ENCODE measurements at regions not wholly inside any gene's neighbourhood (a gene's known extent, or its start where the extent isn't known, plus 50 kb on each side); places are given as distances from the start of the nearest gene placed in this dataset.
A peak's percentile ranks its signal among the peaks of the same experiment; 100 is the strongest.

GRCh38 chr6:137434640-137435039, 59.6 kb downstream of the OLIG3 start:
- no peak overlapping the region for H3K4me3 ChIP-seq

DNA sequence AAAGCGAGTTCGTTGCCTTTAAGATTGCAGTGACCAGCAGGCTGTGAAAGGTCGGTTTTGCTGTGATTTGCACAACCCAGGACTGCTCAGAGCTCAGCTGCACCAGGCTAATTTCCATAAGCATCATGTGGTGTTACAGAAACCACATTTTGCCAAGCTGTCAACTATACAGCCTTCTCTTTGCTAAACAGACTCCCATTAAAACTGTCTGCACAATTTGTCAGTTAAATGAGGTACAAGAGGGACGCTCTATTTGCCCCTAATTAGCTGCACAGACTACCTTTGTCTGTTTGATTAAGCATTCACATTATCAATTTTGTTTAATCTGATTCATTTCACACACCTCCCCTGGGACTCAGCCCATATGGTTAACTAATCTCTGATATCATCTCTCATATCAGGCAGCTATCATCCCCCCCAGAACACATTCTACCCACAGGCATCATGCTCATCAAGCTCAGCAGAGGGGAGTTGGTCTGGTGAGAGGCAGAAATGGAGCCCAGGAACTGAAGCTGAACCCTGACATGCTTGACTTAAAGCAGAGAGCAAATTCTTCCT, 62.1 kb downstream of the OLIG3 start:
- Histone ChIP-seq H3K27ac (no peak overlapping the region), H3K4me3 (no peak overlapping the region)

More at GRCh38 chr6:137434640-137435039, 59.6 kb downstream of the OLIG3 start:
- no peak overlapping the region for H3K27ac ChIP-seq

- Histone ChIP-seq H3K4me3 (no peak overlapping the region), H3K27ac (no peak overlapping the region)
These were observed 63.2 kb downstream of the OLIG3 start for GRCh38 chr6:137430954-137431353.

DNA sequence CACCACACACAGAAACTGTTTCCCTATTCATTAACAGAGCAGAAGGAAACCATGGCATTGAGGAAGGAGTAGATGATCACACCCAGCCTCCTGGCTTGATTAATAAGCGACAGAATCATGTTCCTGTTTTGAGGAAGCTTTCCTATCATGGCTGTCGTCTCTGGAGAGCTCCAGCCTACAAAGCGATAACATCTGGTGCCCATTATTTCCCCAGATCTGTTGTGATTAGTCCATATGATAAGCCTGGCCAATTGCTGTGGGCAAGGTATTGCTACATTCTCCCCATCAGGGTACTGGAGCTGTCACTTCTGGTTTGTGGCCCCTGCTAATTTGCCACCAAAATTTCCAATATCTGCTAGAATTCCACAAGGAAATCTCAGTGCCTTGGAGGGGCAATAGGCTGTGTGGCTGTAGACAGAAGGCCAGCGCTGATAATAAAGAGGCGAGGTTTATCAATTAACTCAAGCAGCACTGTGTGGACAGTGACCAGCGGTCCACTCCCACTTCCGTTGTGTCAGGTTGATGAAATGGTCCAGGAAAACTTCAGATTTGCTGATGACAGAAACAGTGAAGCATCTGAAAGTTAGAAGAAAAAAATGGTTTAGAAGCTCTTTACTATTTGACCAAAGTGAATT, 66.4 kb downstream of the OLIG3 start:
- H3K27ac ChIP-seq = no peak overlapping the region
- no peak overlapping the region for H3K4me3 ChIP-seq

GRCh38 chr6:137426007-137426689, 68.0 kb downstream of the OLIG3 start:
- H3K4me3 ChIP-seq = no peak overlapping the region

DNA sequence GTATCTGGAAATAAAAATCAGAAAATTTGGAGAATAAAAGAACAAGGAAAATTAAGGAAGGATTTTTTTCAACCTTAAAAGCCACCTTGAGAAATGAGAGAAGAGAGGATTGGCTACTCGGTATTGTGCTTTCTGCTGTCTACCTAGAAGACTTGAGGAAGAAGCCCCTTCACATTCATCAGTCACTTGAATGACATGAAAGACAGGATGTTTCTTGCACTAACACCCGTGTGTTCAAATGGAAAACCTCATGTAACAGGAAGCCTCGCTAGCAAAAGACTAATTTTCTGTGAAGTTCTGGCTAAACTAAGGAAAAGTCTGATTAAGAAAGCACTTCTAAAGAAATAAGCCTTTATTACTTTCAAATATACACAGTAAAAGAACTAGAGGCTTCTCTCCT, 69.9 kb downstream of the OLIG3 start:
- Histone ChIP-seq H3K4me3 (no peak overlapping the region), H3K27ac (no peak overlapping the region)

More at GRCh38 chr6:137426007-137426689, 68.0 kb downstream of the OLIG3 start:
- H3K27ac ChIP-seq = no peak overlapping the region

GRCh38 chr6:137423451-137424168, 70.6 kb downstream of the OLIG3 start:
- Histone ChIP-seq H3K4me3 (no peak overlapping the region), H3K27ac (no peak overlapping the region)

- H3K4me3 ChIP-seq = no peak overlapping the region
- H3K27ac ChIP-seq = no peak overlapping the region
These were observed 76.8 kb downstream of the OLIG3 start for GRCh38 chr6:137417396-137417795.

GRCh38 chr6:137416376-137417109, 77.7 kb downstream of the OLIG3 start:
- no peak overlapping the region for H3K27ac ChIP-seq
- no peak overlapping the region for H3K4me3 ChIP-seq

DNA sequence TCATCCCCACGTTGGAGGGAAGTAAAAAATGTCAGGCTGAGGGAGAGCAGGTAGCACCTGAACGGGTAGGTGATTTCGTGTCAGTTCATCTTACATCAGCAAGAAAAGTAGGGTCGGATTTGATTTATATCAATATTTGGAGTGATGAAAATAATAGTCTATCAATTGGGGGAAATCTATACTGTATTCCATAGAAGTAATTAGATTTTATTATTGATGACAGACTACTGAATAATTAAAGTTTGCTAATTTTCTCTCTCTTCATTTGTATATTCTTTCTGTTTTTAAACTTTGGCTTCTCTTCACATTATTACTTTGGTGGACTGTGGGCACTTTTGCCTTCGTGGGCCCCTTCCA, 78.4 kb downstream of the OLIG3 start:
- H3K4me3 ChIP-seq = peak overlapping the region in 2 of 7 experiments; percentile 22 to 33
- peak overlapping the region in 6 of 21 experiments; percentile 34 to 83 (median 52) for H3K27ac ChIP-seq

DNA sequence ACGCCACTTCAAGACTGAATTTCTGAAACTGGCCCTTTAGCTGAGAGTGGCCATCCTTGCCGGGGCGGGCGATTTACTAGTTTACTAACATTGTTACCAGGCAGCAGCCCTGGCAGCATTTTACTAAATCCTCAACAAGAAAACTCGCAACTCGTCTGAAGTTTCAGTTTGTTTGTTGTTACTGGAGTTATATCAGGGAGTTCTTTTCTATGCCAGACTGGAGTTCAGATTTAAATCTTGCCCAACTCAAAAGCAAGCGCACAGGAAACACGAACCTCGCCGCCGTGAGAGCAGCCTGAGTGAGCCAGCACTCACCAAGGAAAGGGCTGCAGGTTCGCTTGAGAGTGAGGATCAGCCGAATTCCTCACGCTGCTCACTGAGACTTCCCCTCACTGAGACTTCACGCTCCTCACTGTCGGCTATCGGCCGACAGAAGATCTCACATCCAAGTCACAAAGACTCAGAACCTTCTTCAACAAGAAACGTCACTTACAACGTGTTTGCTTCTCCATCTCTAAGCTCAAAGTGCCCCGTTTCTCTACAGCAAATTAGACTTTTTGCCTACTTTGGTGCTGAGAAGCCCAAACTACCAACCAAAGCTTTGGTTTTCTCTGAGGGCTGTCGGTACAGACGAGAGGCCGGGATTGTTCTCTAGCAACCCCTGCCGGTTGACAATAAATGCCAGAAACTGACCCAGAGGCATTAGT, 78.9 kb downstream of the OLIG3 start:
- peak overlapping the region; percentile 7 to 34 (median 22) for H3K4me3 ChIP-seq
- H3K27ac ChIP-seq = peak overlapping the region in 20 of 21 experiments; percentile 3 to 83 (median 54)

GRCh38 chr6:137414599-137414998, 79.6 kb downstream of the OLIG3 start:
- H3K4me3 ChIP-seq = peak overlapping the region in 3 of 7 experiments; percentile 22 to 34 (median 32)
- peak overlapping the region in 8 of 21 experiments; percentile 3 to 83 (median 56) for H3K27ac ChIP-seq

- Histone ChIP-seq H3K27ac (no peak overlapping the region), H3K4me3 (no peak overlapping the region)
These were observed 80.7 kb downstream of the OLIG3 start for GRCh38 chr6:137413482-137413881.

- no peak overlapping the region for H3K4me3 ChIP-seq
- no peak overlapping the region for H3K27ac ChIP-seq
These were observed 81.6 kb downstream of the OLIG3 start for GRCh38 chr6:137412562-137412961.

GRCh38 chr6:137409266-137409777, 84.9 kb downstream of the OLIG3 start:
- no peak overlapping the region for H3K27ac ChIP-seq
- H3K4me3 ChIP-seq = no peak overlapping the region

DNA sequence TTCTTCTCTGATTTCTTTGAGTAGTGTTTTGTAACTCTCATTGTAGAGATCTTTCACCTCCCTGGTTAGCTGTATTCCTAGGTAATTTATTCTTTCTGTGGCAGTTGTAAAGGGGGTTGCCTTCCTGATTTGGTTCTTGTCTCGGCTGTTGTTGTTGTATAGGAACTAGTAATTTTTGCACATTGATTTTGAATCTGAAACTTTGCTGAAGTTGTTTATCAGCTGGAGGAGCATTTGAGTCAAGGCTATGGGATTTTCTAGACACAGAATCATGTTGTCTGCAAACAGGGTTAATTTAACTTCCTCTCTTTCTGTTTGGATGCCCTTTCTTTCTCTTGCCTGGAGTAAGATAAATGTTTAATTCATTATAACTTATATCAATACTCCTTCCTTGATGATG, 86.4 kb downstream of the OLIG3 start:
- no peak overlapping the region for H3K4me3 ChIP-seq
- H3K27ac ChIP-seq = no peak overlapping the region

DNA sequence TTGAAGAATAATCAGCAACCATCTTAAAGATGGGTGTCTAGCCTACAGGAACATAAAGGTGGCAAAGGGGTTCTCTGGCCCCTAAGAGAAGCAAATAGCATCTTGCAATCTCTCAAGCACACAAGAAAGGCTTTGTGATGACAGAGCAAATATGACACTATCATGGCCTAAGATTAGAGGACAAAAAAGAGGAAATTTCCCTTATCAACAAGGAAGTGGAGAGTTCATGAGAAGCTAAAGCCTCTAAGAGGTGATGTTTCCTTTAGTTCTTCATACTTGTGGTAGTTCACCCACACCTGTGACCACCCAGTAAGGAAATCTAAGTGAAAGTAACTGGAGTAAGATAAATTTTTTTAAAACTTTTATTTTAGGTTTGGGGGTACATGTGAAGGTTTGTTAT, 88.4 kb downstream of the OLIG3 start:
- H3K27ac ChIP-seq = no peak overlapping the region
- no peak overlapping the region for H3K4me3 ChIP-seq

GRCh38 chr6:137403855-137404254, 90.3 kb downstream of the OLIG3 start:
- Histone ChIP-seq H3K27ac (no peak overlapping the region), H3K4me3 (no peak overlapping the region)

- Histone ChIP-seq H3K27ac (no peak overlapping the region), H3K4me3 (no peak overlapping the region)
These were observed 90.8 kb downstream of the OLIG3 start for GRCh38 chr6:137403443-137403842.

All from skin epidermis (tissue), 12 donors.